Progenitor cell of endocrine pancreas (in vitro differentiated cells): ENCODE measurements at regions not wholly inside any gene's neighbourhood (a gene's known extent, or its start where the extent isn't known, plus 50 kb on each side); places are given as distances from the start of the nearest gene placed in this dataset.

Experiments used
- DNase-seq: peaks from one replicate; pipeline ENCODE4 v3.0.0; 2021; ENCODE audit warnings: low spot score; ENCODE audit not compliant: unreplicated experiment
- H3K27ac Mint-ChIP-seq: 2 replicates; pipeline ENCODE4 v1.8.0; 2021; ENCODE audit warnings: mild to moderate bottlenecking, moderate library complexity, mixed read lengths
- H3K27me3 Mint-ChIP-seq: 2 replicates; pipeline ENCODE4 v1.8.0; 2021; ENCODE audit warnings: mixed read lengths
- H3K36me3 Mint-ChIP-seq: 2 replicates; pipeline ENCODE4 v1.8.0; 2022; ENCODE audit warnings: mixed read lengths; ENCODE audit not compliant: insufficient read depth
- H3K4me1 Mint-ChIP-seq: 2 replicates; pipeline ENCODE4 v1.8.0; 2021; ENCODE audit warnings: low read depth, mixed read lengths
- H3K4me3 Mint-ChIP-seq: 2 replicates; pipeline ENCODE4 v1.8.0; 2021; ENCODE audit warnings: low read depth, mild to moderate bottlenecking, moderate library complexity, mixed read lengths
- H3K9me3 Mint-ChIP-seq: 2 replicates; pipeline ENCODE4 v1.8.0; 2021; ENCODE audit warnings: low read depth, mixed read lengths
- CTCF ChIP-seq: fragments of 200-600 bp; sonication (generic); IDR thresholded peaks from one replicate; pipeline ENCODE4 v1.5.0; 2021; ENCODE audit warnings: antibody characterized with exemption, mild to moderate bottlenecking; ENCODE audit not compliant: unreplicated experiment

GRCh38 chr10:81704596-81704995 lies 170.4 kb upstream of the NRG3 start:
- peaks cover 1% of the 10 kb centered on the region for H3K36me3 Mint-ChIP-seq
- peaks cover 8% of the 10 kb centered on the region for H3K4me1 Mint-ChIP-seq
- no peaks in the 10 kb centered on the region for H3K27me3 Mint-ChIP-seq
- peaks cover 17% of the 10 kb centered on the region for H3K9me3 Mint-ChIP-seq
- DNase-seq = no peak
- no peak for TF ChIP-seq CTCF
- no peak overlapping the region for H3K4me3 Mint-ChIP-seq
- no peak overlapping the region for H3K27ac Mint-ChIP-seq

- DNase-seq = no peak
- peaks cover 8% of the 10 kb centered on the region for H3K4me1 Mint-ChIP-seq
- H3K36me3 Mint-ChIP-seq = no peaks in the 10 kb centered on the region
- H3K27me3 Mint-ChIP-seq = no peaks in the 10 kb centered on the region
- H3K9me3 Mint-ChIP-seq = no peaks in the 10 kb centered on the region
- TF ChIP-seq CTCF = no peak
- H3K4me3 Mint-ChIP-seq = no peak overlapping the region
- H3K27ac Mint-ChIP-seq = no peak overlapping the region
Observed at GRCh38 chr10:81708416-81708815, 166.6 kb upstream of the NRG3 start.

DNA sequence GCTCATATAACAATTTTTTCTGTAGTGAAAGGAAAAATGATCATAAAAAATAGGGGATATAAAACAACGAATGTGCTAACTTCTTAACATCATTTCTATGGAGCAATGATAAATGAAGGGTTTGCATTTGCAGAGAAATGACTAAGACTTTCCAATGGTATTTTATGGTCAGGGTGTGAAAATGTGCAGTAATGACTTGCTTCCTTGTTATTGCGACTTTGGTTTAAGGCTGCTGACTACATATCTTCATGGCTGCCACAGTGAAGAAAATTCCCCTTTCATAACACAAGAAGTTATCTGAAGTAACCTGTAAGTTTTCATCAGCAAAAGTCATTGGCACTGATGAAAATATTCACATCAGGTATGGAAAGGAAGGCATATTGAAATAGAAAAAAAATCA lies 166.1 kb upstream of the NRG3 start:
- H3K27me3 Mint-ChIP-seq = no peaks in the 10 kb centered on the region
- no peaks in the 10 kb centered on the region for H3K36me3 Mint-ChIP-seq
- H3K4me3 Mint-ChIP-seq = no peak overlapping the region
- H3K4me1 Mint-ChIP-seq = peaks cover 8% of the 10 kb centered on the region
- no peaks in the 10 kb centered on the region for H3K9me3 Mint-ChIP-seq
- no peak overlapping the region for H3K27ac Mint-ChIP-seq
- TF ChIP-seq CTCF = no peak
- no peak for DNase-seq

DNA sequence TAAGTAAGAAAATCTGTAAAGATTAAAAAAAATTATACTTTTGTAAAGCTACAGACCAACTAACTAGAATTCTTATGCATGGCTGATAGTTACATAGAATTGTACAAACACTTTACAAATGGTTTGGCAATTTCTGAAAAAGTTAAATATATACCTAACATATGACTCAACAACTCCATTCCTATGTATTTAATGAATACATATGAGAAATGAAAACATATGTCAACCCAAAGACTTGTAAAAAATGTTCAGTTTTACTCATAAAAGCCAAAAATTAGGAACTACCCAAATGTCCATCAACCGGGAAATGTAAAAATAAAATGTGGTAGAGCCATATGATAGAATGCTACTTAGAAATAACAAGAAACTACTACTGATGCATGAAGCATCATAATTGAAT lies 152.6 kb upstream of the NRG3 start:
- Mint-ChIP-seq H3K9me3 (peaks cover 12% of the 10 kb centered on the region), H3K4me1 (peaks cover 3% of the 10 kb centered on the region), H3K27ac (no peak overlapping the region), H3K27me3 (no peaks in the 10 kb centered on the region), H3K36me3 (peaks cover 2% of the 10 kb centered on the region), H3K4me3 (no peak overlapping the region)
- DNase-seq = no peak
- TF ChIP-seq CTCF = no peak

- Mint-ChIP-seq H3K4me1 (peaks cover 5% of the 10 kb centered on the region), H3K9me3 (peaks cover 12% of the 10 kb centered on the region), H3K27ac (no peak overlapping the region), H3K4me3 (no peak overlapping the region), H3K27me3 (no peaks in the 10 kb centered on the region), H3K36me3 (peaks cover 2% of the 10 kb centered on the region)
- no peak for DNase-seq
- no peak for TF ChIP-seq CTCF
Observed at GRCh38 chr10:81724431-81724830, 150.6 kb upstream of the NRG3 start.
